ENCODE measurements at regions not wholly inside any gene's neighbourhood (a gene's known extent, or its start where the extent isn't known, plus 50 kb on each side); places are given as distances from the start of the nearest gene placed in this dataset.

GRCh38 chr11:71197096-71197495 lies 55.3 kb downstream of the SHANK2 start:
- no peak for TF ChIP-seq CTCF (IDR thresholded peaks at IDR 0.05; ENCODE audit: low read depth, low read length)
- DNase-seq (ENCODE audit: extremely low read depth, low read depth), result no peak

GRCh38 chr11:71194710-71195109 lies 57.7 kb downstream of the SHANK2 start:
- no peak for DNase-seq (ENCODE audit: extremely low read depth, low read depth)

GRCh38 chr11:71193431-71193830 lies 58.9 kb downstream of the SHANK2 start:
- no peak for DNase-seq (ENCODE audit: extremely low read depth, low read depth)
- TF ChIP-seq CTCF (IDR thresholded peaks at IDR 0.05; ENCODE audit: low read depth, low read length), result no peak

More at GRCh38 chr11:71194710-71195109, 57.7 kb downstream of the SHANK2 start:
- TF ChIP-seq CTCF (IDR thresholded peaks at IDR 0.05; ENCODE audit: low read depth, low read length), result no peak

GRCh38 chr11:71192629-71193028 lies 59.7 kb downstream of the SHANK2 start:
- TF ChIP-seq CTCF (IDR thresholded peaks at IDR 0.05; ENCODE audit: low read depth, low read length), result no peak
- DNase-seq (ENCODE audit: extremely low read depth, low read depth), result no peak

- DNase-seq (ENCODE audit: extremely low read depth, low read depth), result no peak
- TF ChIP-seq CTCF (IDR thresholded peaks at IDR 0.05; ENCODE audit: low read depth, low read length), result no peak
Measured at GRCh38 chr11:71191201-71191600, 61.2 kb downstream of the SHANK2 start.

GRCh38 chr11:71190551-71190950 lies 61.8 kb downstream of the SHANK2 start:
- no peak for DNase-seq (ENCODE audit: extremely low read depth, low read depth)
- TF ChIP-seq CTCF (IDR thresholded peaks at IDR 0.05; ENCODE audit: low read depth, low read length), result no peak

GRCh38 chr11:71189768-71190315 lies 62.5 kb downstream of the SHANK2 start:
- DNase-seq (ENCODE audit: extremely low read depth, low read depth), result no peak
- no peak for TF ChIP-seq CTCF (IDR thresholded peaks at IDR 0.05; ENCODE audit: low read depth, low read length)

All from AG09319 (cell line).